GM18499 (cell line): ENCODE measurements at regions not wholly inside any gene's neighbourhood (a gene's known extent, or its start where the extent isn't known, plus 50 kb on each side); places are given as distances from the start of the nearest gene placed in this dataset.

Experiments
- ATAC-seq: cut with Tn5 transposase; IDR thresholded peaks from one replicate; pipeline ENCODE4 v1.9.1; 2021; ENCODE audit warnings: moderate number of reproducible peaks; ENCODE audit not compliant: insufficient read depth, unreplicated experiment

DNA sequence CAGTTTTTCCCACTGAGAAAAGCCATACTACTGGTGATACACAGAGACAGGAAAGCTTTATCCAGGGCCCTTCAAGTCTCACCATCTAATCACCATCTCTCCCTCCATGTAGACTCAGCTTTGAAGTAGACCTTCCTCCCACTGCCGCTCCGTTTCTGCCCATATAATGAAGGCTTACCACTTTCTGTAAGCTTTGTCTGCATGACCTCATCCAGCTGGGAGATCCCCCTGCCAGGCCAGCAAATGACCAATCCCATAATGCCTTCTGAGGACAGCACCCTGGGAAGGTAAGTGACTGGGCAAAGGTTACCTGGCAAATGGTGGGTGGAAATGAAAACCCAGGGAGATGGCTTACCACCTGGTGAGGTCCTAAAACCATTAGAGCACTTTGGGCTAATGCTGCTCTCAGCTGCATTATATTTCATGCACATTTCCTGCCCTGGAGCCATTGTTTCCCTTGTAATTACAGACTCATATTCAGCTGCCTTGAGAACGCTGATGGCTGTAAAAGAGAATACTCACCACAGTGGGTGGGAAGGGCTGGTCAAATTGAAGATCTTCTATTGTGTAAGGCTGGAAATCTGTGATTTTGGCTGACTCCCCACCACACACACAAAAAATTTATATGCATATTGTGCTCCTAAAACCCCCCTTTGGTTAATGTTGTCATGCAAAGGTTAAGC, 350.7 kb upstream of the SYT4 start:
- ATAC-seq: no peak

DNA sequence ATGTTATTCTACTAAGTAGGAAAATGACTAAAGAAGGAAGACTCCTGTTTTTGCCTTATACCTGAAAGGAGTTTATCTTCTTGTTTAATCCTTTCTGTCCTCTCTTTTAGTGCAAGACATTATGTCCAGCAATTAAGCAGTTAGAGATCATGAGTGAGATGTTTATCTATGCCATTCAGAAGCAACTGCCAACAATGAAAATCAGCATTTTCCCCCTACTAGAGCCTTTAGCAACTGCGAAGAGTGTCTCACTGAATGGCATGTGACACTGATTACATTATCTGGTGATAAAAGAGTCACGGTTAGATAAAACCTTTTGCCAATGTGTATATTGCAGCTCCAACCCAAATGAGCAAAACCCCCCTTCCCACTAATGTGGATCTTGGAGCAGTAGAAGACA, 357.7 kb upstream of the SYT4 start:
- no peak for ATAC-seq

DNA sequence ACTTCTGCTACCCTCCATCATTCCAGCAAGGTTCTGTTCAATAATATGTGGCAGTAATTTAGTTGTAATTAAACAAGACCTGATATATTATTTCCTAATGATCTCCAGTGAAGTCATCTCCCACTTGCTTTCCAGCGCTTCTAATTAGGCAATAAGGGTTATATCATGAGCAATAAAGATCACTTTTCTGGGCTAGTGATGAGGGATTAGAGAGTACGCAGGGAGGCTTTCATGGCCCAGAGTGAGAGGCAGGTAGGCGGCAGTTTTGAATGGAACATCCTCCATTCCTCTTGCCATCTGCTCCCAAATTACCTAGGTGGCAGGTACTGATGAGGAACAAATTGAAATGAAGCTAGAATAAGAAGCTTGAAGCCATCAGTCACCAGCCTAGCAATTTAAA, 358.1 kb upstream of the SYT4 start:
- no peak for ATAC-seq

DNA sequence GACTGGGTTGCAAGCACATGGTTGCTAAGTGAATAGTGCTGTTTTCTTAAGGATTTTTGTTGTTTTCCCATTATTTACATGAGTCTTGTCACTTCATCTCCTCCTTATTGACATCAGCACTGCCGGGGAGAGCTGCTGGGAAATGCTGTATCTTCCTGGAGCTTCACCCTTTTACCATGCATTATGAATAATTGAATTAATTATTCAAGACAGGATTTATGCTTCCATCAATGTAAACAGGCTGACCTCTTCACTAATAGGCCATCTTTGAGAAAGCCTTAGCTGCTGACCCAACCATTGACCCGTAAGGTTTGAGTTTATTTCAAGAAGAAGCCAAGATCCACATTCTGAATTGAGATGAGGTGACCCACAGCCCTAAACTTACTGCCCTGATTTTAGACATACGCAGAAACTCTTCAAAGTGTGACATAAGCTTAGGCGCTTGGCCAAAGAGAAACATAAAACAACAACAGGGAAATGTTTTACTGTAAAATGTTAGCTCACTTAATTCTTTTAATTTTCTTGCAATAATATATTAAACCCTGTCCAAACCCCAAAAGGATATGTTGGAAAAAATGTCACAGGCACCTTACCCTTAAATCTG, 365.5 kb upstream of the SYT4 start:
- no peak for ATAC-seq

DNA sequence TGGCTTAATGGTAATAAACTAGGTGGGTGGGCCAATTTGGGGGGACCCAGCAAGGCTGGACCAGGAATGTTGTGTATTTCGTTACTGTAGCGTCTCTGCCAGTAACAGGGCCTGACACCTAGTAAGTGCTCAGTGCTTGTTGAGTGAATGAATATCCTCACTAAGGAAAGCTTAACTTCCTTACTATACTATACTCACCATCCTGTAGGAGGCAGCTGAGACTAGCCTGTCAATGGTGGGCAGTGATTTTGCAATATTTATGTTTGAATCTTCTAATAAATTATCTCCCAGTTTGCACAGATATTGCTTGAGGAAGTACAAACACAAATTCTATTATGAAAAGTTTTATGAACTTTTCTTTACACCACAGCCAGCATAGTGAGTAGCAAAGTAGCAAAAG, 370.7 kb upstream of the SYT4 start:
- no peak for ATAC-seq

DNA sequence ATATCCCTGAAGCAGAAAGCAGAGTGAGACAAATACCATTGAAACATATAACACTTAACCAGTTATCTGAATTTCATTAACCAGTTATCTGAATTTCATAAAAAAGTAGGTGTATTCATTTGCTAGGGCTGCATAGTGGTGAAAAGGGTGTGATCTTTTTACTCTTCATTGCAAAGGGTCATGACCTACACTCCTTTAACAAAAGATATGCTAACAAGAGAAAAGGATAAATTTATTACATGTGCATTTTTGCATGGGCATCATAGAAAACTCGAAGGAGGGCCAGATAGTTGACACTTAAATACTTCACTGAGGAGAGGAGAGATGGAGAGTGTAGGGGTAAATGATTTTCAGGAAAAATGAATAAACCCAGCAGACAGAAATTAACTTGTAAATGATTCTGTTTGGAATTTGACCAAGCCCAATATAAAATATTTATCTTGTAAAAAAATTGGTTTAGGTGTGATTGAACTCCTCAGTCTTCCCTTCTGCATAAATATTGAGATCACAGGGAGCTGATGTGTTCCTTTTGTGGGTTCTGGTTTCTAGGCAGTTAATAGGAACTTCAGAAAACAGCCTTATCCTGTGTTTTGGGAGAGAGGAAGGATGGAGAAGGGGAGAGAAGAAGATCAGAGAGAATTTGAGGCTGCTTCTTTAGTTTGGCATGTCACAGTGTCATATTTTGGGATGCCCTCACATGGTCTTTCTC, 372.5 kb upstream of the SYT4 start:
- ATAC-seq: no peak

DNA sequence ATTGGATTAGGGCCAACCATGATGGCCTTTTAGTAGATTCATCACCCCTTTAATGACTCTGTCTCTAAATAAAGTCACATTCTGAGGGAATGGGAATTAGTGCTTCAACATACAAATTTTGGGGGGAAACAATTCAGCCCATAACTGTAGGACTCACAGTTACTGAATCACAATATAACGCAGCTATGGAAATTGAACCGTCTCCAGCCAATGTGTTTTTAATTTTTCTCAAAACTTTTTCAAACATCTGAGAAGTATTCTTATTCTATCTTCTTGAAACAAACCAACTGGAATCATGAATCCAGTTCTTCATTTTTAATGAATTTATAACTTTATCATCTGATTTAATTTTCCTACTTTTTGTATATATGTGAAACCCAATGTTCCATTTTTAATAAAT, 373.1 kb upstream of the SYT4 start:
- ATAC-seq: no peak

DNA sequence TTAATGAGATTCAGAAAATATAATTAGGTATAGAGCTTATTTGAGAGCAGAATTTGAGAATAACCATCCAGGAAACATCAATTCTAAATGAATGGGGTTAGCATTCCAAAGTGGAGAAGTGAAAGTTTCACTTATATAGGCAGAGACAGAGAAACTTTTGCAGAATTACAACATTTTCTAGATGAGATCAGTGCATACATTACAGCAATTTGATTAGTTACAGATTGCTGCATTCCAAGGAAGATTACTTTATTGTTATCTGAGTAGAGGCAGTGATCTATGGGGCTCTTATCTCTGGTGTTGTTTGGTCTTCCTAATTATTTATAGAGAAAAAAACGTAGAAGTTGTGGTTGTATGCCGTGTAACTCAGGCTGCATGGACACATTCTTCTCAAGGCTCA, 373.8 kb upstream of the SYT4 start:
- ATAC-seq: no peak

DNA sequence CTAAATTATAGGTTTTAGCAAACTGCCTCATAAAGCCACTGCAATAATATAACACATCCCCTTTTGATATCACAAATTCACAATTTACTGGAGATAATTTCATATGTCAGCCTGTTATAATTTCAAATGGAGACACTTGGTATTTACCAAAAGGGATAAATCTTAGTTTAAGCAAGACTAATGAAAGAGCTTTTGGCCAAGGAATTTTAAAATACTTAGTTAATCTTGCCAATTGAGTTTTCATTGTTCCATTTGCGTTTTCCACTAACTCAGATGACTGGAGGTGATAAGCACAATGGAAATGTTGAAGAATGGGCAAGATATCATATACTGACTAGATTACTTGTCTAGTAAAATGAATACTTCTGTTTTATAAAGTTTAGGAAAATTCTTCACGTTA, 379.3 kb upstream of the SYT4 start:
- no peak for ATAC-seq

DNA sequence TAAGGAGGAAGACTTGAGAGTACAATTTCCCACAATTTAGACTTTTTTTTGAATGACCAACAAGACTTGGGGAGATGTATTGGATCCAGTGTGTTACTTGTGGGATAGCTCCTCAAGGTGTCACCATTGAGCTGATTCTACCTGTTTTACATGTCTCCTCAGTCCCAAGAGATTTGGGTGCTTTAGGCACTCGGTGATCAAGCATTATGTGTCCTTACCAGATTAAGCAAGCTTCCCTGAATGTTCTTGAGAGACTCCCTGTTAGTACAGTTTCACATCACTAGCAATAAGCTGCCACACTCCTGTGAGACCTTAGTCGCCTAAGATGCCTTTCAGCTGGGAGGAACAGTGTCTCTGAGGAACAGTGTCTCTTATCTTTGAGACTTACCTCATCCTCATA, 384.3 kb upstream of the SYT4 start:
- peak; percentile 76 for ATAC-seq

DNA sequence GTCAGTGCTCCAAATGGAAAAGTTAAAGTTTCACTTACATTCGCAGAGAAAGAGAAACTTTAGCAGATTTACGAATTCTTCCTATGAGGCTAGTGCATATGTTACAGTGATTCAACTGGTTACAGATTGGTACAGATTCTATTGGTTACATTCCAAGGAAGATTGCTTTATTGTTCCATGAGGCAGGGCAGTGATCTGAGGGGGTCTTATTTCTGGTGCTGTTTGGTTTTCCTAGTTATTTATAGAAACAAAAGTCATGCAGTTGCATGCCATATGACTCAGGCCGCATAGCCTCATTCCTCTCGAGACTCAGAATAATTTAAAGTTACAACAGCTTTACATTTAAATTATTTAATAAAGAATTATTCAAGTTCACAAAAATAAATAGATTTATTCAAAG, 385.4 kb upstream of the SYT4 start:
- ATAC-seq: no peak

DNA sequence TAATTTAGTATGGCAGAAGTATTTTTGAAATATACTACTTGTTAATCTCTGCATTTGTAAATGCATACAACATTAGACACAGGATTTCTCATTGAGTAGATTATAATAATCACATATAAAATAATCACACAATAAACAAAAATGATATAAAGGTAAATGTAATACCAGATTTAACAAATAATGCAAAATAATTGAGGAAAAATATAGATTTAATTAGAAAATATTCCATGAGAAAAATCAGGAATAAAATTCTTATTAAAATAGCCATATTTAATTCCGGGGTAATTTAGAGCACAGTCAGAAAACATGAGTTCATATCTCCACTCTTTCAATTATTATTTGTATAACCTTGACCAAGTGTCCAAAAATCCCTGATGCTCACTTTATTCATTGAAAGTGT, 385.9 kb upstream of the SYT4 start:
- no peak for ATAC-seq

DNA sequence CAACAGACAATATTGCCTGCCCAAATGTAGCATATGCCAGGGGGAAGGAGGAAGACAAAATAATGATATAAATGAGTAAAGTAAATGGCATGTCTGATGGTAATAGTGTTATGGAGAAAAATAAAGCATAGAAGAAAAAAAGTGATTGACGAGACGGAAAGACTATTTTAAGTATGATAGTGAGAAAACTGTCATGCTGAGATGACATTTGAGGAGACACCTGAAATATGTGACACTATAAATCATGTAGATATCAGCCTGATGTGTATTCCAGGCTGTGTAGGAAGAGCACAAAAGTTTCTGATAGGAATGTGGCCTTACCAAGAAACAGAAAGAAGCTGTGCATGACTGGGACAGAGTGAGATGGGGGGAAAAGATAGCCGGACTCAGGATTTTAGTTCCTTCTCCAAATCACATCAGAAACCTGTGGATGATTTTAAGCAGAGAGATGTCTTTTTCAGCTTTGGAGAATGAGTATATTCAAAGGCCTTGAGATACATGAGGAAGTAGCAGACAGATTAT, 387.3 kb upstream of the SYT4 start:
- ATAC-seq: no peak

DNA sequence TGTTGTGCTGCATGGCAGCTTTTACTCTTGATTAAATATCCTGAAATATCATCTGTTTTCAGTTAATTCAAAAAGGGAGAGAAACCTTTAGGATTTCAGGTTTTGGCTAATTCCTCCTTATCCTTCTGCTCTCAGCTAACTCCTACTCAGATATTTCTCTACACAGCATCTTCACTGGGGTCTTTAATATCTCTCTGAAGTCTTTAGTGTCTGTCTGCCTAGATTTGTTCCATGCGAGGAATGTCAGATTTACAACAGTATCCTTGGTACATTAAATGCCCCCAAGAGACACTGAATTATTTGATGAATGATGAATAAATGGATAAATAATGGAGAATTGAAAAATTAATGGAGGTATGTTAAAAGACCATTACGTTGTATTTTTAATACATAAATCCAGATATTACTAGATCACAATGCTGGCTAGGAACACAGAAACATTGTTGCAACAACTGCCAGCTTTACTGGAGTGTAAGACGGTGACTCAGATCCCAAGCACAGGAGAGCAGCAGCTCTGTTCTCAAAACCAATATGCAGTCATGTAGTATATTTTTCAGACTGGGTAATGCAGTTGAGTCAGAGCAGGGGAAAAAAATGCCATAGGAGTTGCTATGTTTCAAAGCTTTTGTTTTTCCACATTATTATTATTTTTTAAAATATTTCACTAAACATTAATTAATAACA, 388.0 kb upstream of the SYT4 start:
- ATAC-seq: no peak

DNA sequence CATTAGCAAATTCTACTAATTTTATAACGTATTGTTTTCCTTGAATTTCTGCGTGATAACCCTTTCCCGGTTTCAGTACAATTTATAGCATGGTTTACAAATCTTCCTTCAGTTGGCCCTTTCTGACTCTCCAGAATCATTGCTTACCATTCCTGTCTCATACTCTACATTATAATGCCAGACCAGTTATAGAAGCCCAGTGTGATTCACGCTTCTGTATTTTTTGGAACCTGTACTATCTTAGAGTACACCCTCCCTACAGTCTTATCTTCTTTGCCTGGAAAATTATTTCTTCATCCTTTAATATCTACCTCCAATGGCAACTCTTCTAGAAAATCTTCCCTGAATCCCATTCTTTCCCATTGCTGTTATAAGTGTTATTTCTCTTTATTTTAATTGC, 391.6 kb upstream of the SYT4 start:
- no peak for ATAC-seq

DNA sequence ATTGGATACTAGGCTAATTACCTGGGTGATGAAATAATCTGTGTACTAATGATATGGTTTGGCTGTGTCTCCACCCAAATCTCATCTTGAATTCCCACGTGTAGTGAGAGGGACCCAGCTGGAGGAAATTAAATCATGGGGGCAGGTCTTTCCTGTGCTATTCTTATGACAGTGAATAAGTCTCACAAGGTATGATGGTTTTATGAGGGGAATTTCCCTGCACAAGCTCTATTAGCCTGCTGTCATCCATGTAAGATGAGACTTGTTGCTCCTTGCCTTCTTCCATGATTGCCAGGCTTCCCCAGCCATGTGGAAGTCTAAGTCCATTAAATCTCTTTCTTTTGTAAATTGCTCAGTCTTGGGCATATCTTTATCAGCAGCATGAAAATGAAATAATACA, 394.1 kb upstream of the SYT4 start:
- no peak for ATAC-seq

DNA sequence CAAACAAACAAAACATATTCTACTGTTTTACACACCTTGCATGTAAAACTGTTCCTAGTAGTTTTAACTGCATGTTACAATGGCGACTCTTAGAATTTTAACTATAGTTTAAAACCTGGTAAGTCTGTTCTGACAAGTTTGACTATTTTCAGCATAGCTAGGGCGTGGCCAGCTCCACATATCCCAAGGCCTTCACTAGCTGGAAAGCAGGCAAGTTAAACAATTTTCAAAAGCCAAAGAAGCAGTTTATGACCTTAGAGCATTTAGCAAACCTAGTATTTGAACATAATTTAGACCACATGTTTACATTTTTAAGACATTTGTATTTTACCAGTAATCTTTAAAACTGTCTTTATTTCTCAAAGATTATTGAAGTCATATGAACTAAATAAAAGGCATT, 402.8 kb upstream of the SYT4 start:
- ATAC-seq: no peak

DNA sequence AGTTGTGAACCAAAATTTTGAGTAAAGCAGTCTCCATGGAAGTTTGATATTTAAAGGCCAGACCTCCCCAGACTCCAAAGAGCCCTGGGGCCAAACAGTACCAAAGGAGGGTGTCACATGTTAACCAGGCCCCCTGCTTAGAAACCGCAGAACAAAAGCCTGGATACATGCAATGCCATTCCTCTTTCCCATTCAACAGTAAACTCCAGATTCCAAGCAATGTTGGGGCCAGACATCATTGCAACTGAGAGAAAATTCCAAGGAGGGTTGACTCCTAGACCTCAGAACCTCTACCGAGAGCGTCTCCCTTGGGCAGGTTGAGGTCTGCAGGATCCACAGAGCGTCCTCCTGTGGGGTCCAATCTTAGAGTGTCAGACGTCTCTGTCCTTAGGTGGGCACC, 404.4 kb upstream of the SYT4 start:
- no peak for ATAC-seq

DNA sequence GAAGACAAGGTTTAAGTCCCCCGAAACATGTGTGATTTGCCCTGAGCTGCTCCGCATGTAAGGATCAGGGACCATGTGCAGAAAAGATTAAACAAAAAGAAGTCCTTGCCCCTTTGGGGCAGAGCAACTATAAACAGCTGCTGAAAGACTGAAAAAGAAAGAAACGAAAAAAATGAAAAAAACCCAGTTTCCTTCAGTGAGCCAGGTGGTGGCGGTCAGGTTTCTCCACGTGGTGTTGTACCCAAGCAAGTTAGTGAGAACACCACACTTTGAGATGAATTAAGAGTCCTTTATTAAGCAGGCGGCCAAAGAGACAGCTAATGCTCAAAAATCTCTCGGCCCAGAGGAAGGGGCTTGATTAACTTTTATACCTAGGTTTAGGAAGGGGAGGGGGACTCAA, 404.9 kb upstream of the SYT4 start:
- no peak for ATAC-seq

DNA sequence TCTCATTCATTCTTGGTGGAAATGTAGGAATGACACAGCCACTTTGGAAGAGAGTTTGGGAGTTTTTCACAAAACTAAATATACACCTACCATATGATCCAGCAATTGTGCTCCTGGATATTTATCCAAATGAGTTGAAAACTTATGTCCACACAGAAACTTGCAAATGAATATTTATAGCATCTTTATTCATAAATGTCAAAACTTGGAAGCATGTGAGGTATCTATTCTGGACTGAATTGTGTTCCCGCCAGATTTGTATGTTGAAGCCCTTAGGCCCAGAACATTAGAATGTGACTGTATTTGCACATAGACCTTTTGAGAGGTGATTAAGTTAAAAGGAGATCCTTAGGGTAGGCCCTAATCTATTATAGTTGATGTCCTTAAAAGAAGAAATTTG, 409.4 kb upstream of the SYT4 start:
- no peak for ATAC-seq

DNA sequence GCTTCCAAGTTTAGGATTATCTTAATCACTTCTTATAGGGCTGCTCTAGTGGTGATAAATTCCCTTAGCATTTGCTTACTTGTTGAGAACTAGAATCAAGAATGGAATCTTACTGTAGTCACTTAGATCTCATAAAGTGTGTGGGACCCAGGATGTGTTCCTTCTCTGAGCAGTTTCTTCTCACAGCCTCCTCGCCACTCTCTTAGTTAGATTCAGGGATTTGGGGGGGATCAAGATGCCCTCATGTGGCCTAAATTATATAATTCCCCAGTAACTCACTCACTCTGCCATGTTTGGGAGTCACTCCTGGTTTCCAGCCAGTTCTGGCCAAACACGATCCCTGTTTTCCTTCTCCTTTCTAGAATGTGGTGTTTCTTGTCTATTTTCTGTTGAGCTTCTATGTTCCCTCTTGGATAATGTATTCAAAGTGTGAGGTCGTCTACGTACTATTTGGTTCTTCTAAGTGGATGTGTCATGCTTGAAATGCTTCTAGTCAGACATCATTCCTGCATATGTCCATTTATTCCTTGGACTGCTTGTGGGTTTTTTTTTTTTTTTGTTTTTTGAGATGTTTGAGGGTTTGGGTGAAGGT, 414.9 kb upstream of the SYT4 start:
- ATAC-seq: no peak
